ENCODE measurements at regions not wholly inside any gene's neighbourhood (a gene's known extent, or its start where the extent isn't known, plus 50 kb on each side); places are given as distances from the start of the nearest gene placed in this dataset.
"Not testable (repeated sequence)": the region's sequence is repeated elsewhere in the genome, so short reads cannot be mapped to it uniquely, and the experiment has no call there.

GRCh38 chr4:116323606-116324005 is 761.8 kb downstream of the TRAM1L1 start:
- no peak overlapping the region for H3K4me3 ChIP-seq (ENCODE audit: low read depth, low read length)
- TF ChIP-seq CTCF (conservative IDR thresholded peaks at IDR 0.05; ENCODE audit: low read depth, low read length), result no peak
- DNase-seq (ENCODE audit: low read depth), result no peak

DNA sequence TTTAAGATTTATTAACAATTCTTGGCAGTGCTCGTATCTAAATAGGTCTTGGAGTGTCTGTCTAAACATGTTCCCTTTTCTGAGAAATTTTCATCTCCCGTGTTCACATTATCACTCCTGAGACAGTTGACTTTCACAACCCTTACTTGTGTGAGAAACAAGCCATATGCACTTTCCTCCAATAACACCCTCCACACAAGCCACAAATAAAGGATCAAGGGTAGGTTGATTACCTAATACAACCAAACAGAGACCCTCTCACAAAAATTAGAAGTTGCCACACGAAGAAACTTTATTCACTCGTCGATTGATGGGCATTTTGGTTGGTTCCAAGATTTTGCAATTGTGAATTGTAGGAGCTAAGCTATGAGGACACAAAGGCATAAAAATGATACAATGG is 763.9 kb downstream of the TRAM1L1 start:
- no peak overlapping the region for H3K4me3 ChIP-seq (ENCODE audit: low read depth, low read length)
- TF ChIP-seq CTCF (conservative IDR thresholded peaks at IDR 0.05; ENCODE audit: low read depth, low read length), result no peak
- DNase-seq (ENCODE audit: low read depth), result no peak

- TF ChIP-seq CTCF (conservative IDR thresholded peaks at IDR 0.05; ENCODE audit: low read depth, low read length), result no peak
- no peak for DNase-seq (ENCODE audit: low read depth)
- H3K4me3 ChIP-seq (ENCODE audit: low read depth, low read length), result no peak overlapping the region
Measured at GRCh38 chr4:116320859-116321258, 764.5 kb downstream of the TRAM1L1 start.

GRCh38 chr4:116303736-116304188 is 781.6 kb downstream of the TRAM1L1 start:
- no peak for TF ChIP-seq CTCF (conservative IDR thresholded peaks at IDR 0.05; ENCODE audit: low read depth, low read length)
- H3K4me3 ChIP-seq (ENCODE audit: low read depth, low read length), result no peak overlapping the region
- DNase-seq (ENCODE audit: low read depth), result no peak

DNA sequence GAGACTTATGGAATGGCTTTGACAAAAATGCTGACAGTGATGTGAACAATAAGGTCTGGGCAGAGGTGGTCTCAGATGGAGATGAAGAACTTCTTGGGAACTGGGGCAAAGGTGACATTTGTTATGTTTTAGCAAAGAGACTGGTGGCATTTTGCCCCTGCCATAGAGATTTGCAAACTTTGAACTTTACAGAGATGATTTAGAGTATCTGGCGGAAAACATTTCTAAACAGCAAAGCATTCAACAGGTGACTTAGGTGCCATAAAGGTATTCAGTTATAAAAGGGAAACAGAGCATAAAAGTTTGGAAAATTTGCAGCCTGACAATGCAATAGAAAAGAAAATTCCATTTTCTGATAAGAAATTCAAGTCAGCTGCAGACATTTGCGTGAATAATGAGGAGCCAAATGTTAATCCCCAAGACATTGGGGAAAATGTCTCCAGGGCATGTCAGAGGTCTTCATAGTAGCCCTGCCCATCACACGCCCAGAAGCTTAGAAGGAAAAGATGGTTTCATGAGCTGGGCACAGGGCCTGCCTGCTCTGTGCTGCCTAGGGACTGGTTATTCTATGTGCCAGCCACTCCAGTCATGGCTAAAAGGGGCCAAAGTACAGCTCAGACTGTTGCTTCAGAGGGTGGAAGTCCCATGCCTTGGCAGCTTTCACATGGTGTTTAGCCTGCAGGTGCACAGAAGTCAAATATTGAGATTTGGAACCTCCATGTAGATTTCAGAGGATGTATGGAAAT is 782.2 kb downstream of the TRAM1L1 start:
- no peak for DNase-seq (ENCODE audit: low read depth)
- no peak overlapping the region for H3K4me3 ChIP-seq (ENCODE audit: low read depth, low read length)
- TF ChIP-seq CTCF (conservative IDR thresholded peaks at IDR 0.05; ENCODE audit: low read depth, low read length), result no peak

DNA sequence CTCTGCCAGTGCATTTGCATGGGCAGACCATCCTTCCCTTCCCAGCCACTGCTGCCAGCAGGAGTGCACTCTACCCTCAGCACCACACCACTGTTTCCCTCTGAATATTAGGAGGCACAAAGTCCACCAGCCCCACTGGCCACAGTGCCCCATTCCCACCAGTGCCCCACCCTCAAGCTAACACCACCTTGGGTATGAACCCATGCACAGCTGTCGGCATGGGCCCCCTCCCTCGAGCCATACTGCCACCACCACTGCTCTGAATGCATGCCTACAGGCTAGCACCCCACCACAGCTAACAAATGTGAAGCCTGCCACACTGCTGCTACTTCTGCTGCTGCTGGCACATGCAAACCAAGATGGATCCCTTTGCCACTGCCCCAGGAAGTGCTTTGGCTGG is 810.4 kb downstream of the TRAM1L1 start:
- no peak overlapping the region for H3K4me3 ChIP-seq (ENCODE audit: low read depth, low read length)
- DNase-seq (ENCODE audit: low read depth), result no peak
- TF ChIP-seq CTCF (conservative IDR thresholded peaks at IDR 0.05; ENCODE audit: low read depth, low read length), result no peak

GRCh38 chr4:116272336-116272735 is 813.0 kb downstream of the TRAM1L1 start:
- no peak overlapping the region for H3K4me3 ChIP-seq (ENCODE audit: low read depth, low read length)
- DNase-seq (ENCODE audit: low read depth), result no peak
- no peak for TF ChIP-seq CTCF (conservative IDR thresholded peaks at IDR 0.05; ENCODE audit: low read depth, low read length)

DNA sequence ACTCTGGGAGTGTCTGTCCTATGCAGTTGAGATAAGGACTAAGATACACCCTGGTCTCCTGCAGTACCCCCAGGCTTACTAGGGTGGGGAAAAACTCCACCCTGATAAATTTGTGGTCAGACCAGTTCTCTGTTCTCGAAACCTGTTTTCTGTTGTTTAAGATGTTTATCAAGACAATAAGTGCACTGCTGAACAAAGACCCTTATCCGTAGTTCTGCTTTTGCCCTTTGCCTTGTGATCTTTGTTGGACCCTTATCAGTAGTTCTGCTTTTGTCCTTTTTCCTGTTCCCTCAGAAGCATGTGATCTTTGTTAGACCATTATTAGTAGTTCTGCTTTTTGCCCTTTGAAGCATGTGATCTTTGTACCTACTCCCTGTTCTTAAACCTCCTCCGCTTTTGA is 824.4 kb downstream of the TRAM1L1 start:
- not testable (repeated sequence) for DNase-seq (ENCODE audit: low read depth); H3K4me3 ChIP-seq (ENCODE audit: low read depth, low read length)

Data from epithelial cell of proximal tubule (primary cell).